ENCODE measurements at regions not wholly inside any gene's neighbourhood (a gene's known extent, or its start where the extent isn't known, plus 50 kb on each side); places are given as distances from the start of the nearest gene placed in this dataset.
"Not testable (repeated sequence)": the region's sequence is repeated elsewhere in the genome, so short reads cannot be mapped to it uniquely, and the experiment has no call there.

DNA sequence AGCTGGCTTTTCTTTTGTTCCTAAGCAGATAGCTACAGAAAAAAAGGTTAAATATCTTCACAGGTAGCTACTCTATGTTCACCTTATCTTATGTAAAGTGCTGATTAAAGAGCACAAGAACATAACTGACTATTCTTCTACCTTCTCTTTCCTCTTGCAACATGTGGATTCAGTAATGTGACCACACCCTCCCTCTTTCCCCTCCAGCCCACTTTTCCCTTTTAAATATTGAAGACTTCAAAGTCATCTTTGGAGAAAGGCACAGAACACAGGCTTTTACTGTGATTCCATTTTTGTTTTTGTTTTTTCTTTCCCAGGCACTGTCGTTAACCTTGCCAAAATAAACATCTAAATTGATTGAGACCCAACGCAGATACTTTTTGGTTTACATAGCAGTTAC, 418.1 kb upstream of the CDH20 start:
- no peaks in the 10 kb centered on the region for H3K36me3 ChIP-seq
- no peaks in the 10 kb centered on the region for H3K27me3 ChIP-seq
- TF ChIP-seq, protein P1, sequence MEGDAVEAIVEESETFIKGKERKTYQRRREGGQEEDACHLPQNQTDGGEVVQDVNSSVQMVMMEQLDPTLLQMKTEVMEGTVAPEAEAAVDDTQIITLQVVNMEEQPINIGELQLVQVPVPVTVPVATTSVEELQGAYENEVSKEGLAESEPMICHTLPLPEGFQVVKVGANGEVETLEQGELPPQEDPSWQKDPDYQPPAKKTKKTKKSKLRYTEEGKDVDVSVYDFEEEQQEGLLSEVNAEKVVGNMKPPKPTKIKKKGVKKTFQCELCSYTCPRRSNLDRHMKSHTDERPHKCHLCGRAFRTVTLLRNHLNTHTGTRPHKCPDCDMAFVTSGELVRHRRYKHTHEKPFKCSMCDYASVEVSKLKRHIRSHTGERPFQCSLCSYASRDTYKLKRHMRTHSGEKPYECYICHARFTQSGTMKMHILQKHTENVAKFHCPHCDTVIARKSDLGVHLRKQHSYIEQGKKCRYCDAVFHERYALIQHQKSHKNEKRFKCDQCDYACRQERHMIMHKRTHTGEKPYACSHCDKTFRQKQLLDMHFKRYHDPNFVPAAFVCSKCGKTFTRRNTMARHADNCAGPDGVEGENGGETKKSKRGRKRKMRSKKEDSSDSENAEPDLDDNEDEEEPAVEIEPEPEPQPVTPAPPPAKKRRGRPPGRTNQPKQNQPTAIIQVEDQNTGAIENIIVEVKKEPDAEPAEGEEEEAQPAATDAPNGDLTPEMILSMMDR (IDR thresholded peaks at IDR 0.05; ENCODE audit: low read depth, low read length), result no peak
- no peaks in the 10 kb centered on the region for H3K4me1 ChIP-seq
- no peaks in the 10 kb centered on the region for H3K9me3 ChIP-seq
- H3K4me3 ChIP-seq (ENCODE audit: low read depth, low read length), result no peak overlapping the region
- no peak for DNase-seq

DNA sequence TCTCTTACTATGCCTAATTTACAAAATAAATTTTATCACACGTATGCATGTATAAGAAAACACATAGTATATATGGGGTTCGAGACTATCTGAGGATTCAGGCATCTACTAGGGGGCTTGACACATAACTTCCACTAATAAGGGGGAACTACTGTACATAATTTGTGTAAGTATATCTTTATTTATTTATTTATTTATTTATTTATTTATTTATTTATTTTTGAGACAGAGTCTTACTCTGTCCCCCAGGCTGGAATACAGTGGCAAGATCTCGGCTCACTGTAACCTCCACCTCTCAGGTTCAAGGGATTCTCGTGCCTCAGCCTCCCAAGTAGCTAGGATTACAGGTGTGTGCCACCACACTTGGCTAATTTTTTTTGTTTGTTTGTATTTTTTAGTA, 414.4 kb upstream of the CDH20 start:
- not testable (repeated sequence) for DNase-seq; H3K4me3 ChIP-seq (ENCODE audit: low read depth, low read length); H3K4me1 ChIP-seq; H3K36me3 ChIP-seq; H3K27me3 ChIP-seq; H3K9me3 ChIP-seq

DNA sequence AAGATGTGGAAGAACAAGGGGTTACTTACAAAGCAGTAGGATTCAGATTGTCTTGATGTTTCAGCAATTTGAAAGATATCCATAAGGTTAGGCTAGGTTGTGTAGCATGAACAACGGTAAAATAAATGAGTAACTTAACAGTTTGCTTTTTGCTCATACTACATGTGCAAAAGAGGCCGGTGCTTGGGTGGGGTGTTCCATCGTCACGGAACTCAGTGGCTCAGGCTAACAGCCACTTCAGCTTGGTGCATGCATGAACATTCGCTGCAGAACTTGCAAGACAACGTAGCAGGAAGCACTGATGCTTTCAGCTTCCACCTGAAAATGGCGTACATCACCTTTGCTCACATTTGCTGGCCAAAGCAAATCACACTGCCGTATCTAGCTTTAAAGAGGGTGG, 407.3 kb upstream of the CDH20 start:
- H3K4me1 ChIP-seq, result no peaks in the 10 kb centered on the region
- no peaks in the 10 kb centered on the region for H3K27me3 ChIP-seq
- no peak for DNase-seq
- no peak overlapping the region for H3K4me3 ChIP-seq (ENCODE audit: low read depth, low read length)
- TF ChIP-seq, protein P1 (IDR thresholded peaks at IDR 0.05; ENCODE audit: low read depth, low read length), result no peak
- no peaks in the 10 kb centered on the region for H3K9me3 ChIP-seq
- H3K36me3 ChIP-seq, result no peaks in the 10 kb centered on the region

DNA sequence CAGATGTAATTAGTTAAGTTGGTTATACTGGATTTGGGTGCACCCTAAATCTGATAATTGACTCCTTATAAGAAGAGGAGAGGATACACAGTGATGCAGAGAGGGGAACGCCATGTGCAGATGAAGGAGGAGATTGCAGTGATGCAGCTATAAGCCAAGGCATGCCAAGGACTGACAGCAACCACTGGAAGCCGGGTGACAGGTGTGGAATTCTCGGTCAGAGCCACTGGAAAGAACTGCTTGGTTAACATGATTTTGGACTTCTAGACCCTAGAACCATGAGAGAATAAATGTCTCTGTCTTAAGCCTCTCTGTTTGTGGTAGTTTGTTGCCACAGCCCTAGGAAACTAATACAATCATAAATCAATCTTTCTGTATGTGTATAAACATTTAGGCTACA, 403.3 kb upstream of the CDH20 start:
- Histone ChIP-seq H3K27me3 (no peaks in the 10 kb centered on the region), H3K4me3 (ENCODE audit: low read depth, low read length) (no peak overlapping the region), H3K9me3 (no peaks in the 10 kb centered on the region), H3K36me3 (no peaks in the 10 kb centered on the region), H3K4me1 (no peaks in the 10 kb centered on the region)
- no peak for DNase-seq
- TF ChIP-seq, protein P1 (IDR thresholded peaks at IDR 0.05; ENCODE audit: low read depth, low read length), result no peak

DNA sequence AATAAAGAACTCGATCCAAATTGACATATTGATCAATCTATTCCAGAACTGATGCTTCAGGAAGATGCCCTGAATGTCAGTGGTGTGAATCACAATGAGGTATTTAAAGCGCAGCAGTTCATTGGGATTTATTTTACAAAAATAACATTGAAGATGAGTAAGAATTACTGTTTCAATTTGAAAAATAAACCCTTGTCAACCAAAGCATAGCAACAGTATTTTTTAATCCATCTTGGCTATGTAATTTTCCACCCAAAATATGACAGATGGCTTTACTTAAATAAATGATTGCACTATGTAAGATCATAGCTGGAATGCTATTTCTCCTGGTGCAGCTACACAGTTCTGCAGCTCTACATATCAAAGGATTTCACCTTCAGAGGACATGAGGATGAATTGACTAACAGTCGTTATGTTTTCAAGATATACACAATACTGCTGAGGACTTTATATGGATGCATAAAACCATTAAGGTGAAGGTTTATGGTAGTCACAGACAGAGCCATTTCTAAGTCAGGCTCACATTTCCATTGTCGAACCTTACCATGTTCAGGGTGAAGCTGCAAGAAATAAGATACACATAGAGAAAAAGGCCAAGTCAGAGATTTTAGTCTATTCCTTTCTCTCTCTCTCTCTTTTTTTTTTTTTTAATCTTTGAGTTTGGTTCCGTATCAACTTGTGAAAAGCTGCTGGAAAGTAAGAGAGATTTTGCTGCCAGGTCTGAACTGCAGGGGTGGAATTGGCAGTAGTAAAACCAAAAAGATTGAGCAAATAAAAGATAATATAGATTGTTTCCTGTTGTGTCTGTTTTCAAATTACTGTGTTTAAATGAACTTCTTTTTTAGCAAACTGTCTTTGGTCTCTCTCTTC, 398.0 kb upstream of the CDH20 start:
- TF ChIP-seq, protein P1 (IDR thresholded peaks at IDR 0.05; ENCODE audit: low read depth, low read length), result no peak
- no peaks in the 10 kb centered on the region for H3K4me1 ChIP-seq
- no peaks in the 10 kb centered on the region for H3K36me3 ChIP-seq
- no peak for DNase-seq
- H3K9me3 ChIP-seq, result no peaks in the 10 kb centered on the region
- no peak overlapping the region for H3K4me3 ChIP-seq (ENCODE audit: low read depth, low read length)
- no peaks in the 10 kb centered on the region for H3K27me3 ChIP-seq

DNA sequence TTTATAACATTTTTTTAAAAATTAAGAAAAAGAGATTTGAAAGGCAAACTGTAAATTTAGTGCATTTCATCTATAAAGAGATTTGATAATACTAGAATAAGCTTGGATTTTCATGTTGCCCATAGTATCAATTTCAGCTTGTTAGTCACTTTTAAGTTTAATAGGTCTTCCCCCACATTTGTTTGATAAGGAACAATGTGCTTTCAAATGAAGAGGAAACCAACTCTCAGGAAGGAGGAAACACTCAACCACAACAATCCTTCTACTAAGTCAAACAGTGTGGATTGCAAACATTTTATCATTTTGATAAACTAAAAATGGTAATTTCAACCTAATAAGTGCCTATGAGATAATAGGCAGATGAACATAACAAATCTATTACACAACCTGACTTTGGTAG, 397.1 kb upstream of the CDH20 start:
- TF ChIP-seq, protein P1 (IDR thresholded peaks at IDR 0.05; ENCODE audit: low read depth, low read length), result no peak
- no peak for DNase-seq
- H3K4me3 ChIP-seq (ENCODE audit: low read depth, low read length), result no peak overlapping the region
- no peaks in the 10 kb centered on the region for H3K9me3 ChIP-seq
- H3K27me3 ChIP-seq, result no peaks in the 10 kb centered on the region
- no peaks in the 10 kb centered on the region for H3K36me3 ChIP-seq
- no peaks in the 10 kb centered on the region for H3K4me1 ChIP-seq
